ENCODE measurements at regions not wholly inside any gene's neighbourhood (a gene's known extent, or its start where the extent isn't known, plus 50 kb on each side); places are given as distances from the start of the nearest gene placed in this dataset.

DNA sequence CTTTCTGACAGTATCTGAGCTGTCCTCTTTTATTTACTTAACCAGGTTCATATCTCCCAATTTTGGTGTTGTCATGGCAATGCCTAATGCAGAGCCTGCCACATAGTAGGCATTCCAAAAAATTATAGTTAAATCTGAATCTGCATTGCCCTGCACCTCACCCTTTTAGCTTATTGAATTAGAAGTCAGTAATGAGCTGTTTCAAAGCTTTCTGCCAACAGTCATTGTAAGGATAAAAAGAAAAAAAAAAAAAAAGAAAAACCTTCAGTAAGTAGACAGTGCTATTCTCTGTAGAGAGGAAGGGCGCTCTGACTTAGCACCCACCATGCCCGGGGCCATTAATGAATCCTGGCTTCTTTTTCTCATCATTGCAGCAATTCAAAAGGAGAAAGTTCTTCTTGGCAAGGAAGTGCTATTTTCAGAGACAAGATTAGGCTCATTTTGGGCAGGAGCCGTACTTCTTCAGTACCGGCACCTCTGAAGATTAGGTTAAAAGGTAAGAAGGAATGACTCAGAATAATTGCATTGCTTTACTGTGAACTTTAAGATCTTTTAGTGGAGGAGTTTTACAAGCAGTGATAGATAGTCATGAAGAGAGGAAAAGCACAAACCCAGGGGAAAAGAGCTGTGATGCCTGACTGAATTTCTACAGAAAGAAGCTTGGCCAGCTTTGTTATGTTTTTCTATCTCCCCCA lies 2041.2 kb upstream of the PIK3C3 start:
- no peak overlapping the region for H3K9ac ChIP-seq (ENCODE audit: low read length)
- H3K36me3 ChIP-seq (ENCODE audit: control insufficient read depth in 1 of 2, insufficient read depth in 2 of 2, low read depth in 1 of 2, low read length in 2 of 2) = no peaks in the 10 kb centered on the region
- H3K18ac ChIP-seq (ENCODE audit: low read depth in 1 of 2, low read length in 2 of 2) = no peak overlapping the region
- no peak overlapping the region for H2AFZ ChIP-seq (ENCODE audit: low read depth, low read length)
- WGBS = 93% methylated on average over 4 of the region's 4 CpGs
- H3K79me1 ChIP-seq (replicated peaks; ENCODE audit: low read length, poor library complexity, severe bottlenecking) = no peaks in the 10 kb centered on the region
- no peak overlapping the region for H3K27ac ChIP-seq (ENCODE audit: low read length, poor library complexity, severe bottlenecking)
- DNase-seq = no peak
- H3K4ac ChIP-seq (ENCODE audit: low read depth in 1 of 2, low read length in 2 of 2) = no peak overlapping the region
- H2BK120ac ChIP-seq (ENCODE audit: low read depth, low read length) = no peak overlapping the region
- no peak overlapping the region for H3K14ac ChIP-seq (ENCODE audit: low read length in 2 of 2)
- H2BK5ac ChIP-seq (ENCODE audit: low read depth, low read length, poor library complexity, severe bottlenecking) = no peak overlapping the region
- no peak overlapping the region for H3K23ac ChIP-seq (ENCODE audit: low read length in 2 of 2)
- no peak overlapping the region for H2BK15ac ChIP-seq (ENCODE audit: low read depth, poor library complexity, severe bottlenecking)
- no peak overlapping the region for H2AK5ac ChIP-seq (ENCODE audit: low read length, severe bottlenecking)
- no peaks in the 10 kb centered on the region for H3K4me1 ChIP-seq (ENCODE audit: control insufficient read depth, insufficient read depth, low read depth, low read length)
- H4K8ac ChIP-seq (ENCODE audit: low read length) = no peak overlapping the region
- no peak overlapping the region for H2BK12ac ChIP-seq (ENCODE audit: low read length in 2 of 2)
- no peaks in the 10 kb centered on the region for H3K27me3 ChIP-seq (ENCODE audit: control insufficient read depth in 1 of 2, insufficient read depth in 1 of 2, low read length in 2 of 2)
- peaks cover 4% of the 10 kb centered on the region for H3K9me3 ChIP-seq (ENCODE audit: control insufficient read depth, low read length)
- no peak overlapping the region for H3K4me2 ChIP-seq (ENCODE audit: low read length, poor library complexity, severe bottlenecking)
- no peak overlapping the region for H3K4me3 ChIP-seq (ENCODE audit: insufficient read depth in 1 of 2, low read depth in 1 of 2, low read length in 2 of 2)
- H4K91ac ChIP-seq (ENCODE audit: low read length) = no peak overlapping the region

DNA sequence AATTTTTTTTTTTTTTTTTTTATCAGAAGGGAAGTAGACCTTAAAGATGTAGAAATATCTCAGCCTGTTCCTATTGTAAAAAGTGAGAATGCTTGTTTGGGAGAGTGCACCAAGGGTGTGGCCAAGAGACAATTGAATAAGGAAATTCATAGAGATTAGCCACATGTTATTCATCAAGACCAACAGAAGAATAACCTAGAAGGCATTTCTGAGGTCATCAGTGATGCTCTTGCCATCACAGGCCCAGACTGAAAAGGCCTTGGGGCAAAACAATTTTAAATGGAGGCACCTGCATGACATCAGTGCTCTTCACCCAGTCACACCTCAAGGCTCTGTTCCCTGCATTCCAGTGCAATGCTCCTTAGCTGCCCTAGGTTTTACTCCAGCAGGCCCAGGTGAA lies 2043.3 kb upstream of the PIK3C3 start:
- H3K23ac ChIP-seq (ENCODE audit: low read length in 2 of 2) = no peak overlapping the region
- H4K8ac ChIP-seq (ENCODE audit: low read length) = no peak overlapping the region
- H3K4ac ChIP-seq (ENCODE audit: low read depth in 1 of 2, low read length in 2 of 2) = no peak overlapping the region
- no peak overlapping the region for H2AK5ac ChIP-seq (ENCODE audit: low read length, severe bottlenecking)
- no peaks in the 10 kb centered on the region for H3K4me1 ChIP-seq (ENCODE audit: control insufficient read depth, insufficient read depth, low read depth, low read length)
- H2BK15ac ChIP-seq (ENCODE audit: low read depth, poor library complexity, severe bottlenecking) = no peak overlapping the region
- H3K27me3 ChIP-seq (ENCODE audit: control insufficient read depth in 1 of 2, insufficient read depth in 1 of 2, low read length in 2 of 2) = no peaks in the 10 kb centered on the region
- no peak overlapping the region for H4K91ac ChIP-seq (ENCODE audit: low read length)
- no peak overlapping the region for H3K27ac ChIP-seq (ENCODE audit: low read length, poor library complexity, severe bottlenecking)
- no peak overlapping the region for H3K4me2 ChIP-seq (ENCODE audit: low read length, poor library complexity, severe bottlenecking)
- no peak overlapping the region for H2BK120ac ChIP-seq (ENCODE audit: low read depth, low read length)
- H3K36me3 ChIP-seq (ENCODE audit: control insufficient read depth in 1 of 2, insufficient read depth in 2 of 2, low read depth in 1 of 2, low read length in 2 of 2) = no peaks in the 10 kb centered on the region
- H3K9ac ChIP-seq (ENCODE audit: low read length) = no peak overlapping the region
- no peaks in the 10 kb centered on the region for H3K79me1 ChIP-seq (replicated peaks; ENCODE audit: low read length, poor library complexity, severe bottlenecking)
- no peak overlapping the region for H2BK12ac ChIP-seq (ENCODE audit: low read length in 2 of 2)
- no peak overlapping the region for H2AFZ ChIP-seq (ENCODE audit: low read depth, low read length)
- peaks cover 4% of the 10 kb centered on the region for H3K9me3 ChIP-seq (ENCODE audit: control insufficient read depth, low read length)
- H3K18ac ChIP-seq (ENCODE audit: low read depth in 1 of 2, low read length in 2 of 2) = no peak overlapping the region
- no peak overlapping the region for H3K14ac ChIP-seq (ENCODE audit: low read length in 2 of 2)
- no peak overlapping the region for H3K4me3 ChIP-seq (ENCODE audit: insufficient read depth in 1 of 2, low read depth in 1 of 2, low read length in 2 of 2)
- no peak for DNase-seq
- H2BK5ac ChIP-seq (ENCODE audit: low read depth, low read length, poor library complexity, severe bottlenecking) = no peak overlapping the region

DNA sequence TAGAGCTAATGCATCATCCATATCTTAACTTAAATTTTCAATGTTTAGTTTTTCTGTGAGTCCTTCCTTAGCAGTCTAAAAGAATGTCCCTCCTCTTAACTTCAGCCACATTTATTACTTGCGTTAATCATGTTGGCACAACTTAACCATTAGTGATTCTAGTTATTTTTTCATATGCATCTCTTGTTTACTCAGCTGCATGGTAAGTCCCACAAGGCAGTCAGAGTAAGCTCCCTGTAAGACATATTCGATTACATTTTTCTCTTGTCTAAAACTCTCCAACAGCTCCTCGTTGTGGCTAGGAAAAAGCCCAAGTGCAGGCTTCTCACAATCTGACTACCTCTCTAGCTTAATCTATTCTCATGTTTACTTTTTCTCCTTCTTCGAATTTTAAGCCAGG lies 2045.3 kb upstream of the PIK3C3 start:
- Histone ChIP-seq H2AK5ac (ENCODE audit: low read length, severe bottlenecking) (no peak overlapping the region), H2BK5ac (ENCODE audit: low read depth, low read length, poor library complexity, severe bottlenecking) (no peak overlapping the region), H3K4me1 (ENCODE audit: control insufficient read depth, insufficient read depth, low read depth, low read length) (no peaks in the 10 kb centered on the region), H3K14ac (ENCODE audit: low read length in 2 of 2) (no peak overlapping the region), H3K9me3 (ENCODE audit: control insufficient read depth, low read length) (peaks cover 4% of the 10 kb centered on the region), H2BK120ac (ENCODE audit: low read depth, low read length) (no peak overlapping the region), H2BK12ac (ENCODE audit: low read length in 2 of 2) (no peak overlapping the region), H3K4me2 (ENCODE audit: low read length, poor library complexity, severe bottlenecking) (no peak overlapping the region), H3K4me3 (ENCODE audit: insufficient read depth in 1 of 2, low read depth in 1 of 2, low read length in 2 of 2) (no peak overlapping the region), H3K27ac (ENCODE audit: low read length, poor library complexity, severe bottlenecking) (no peak overlapping the region), H4K91ac (ENCODE audit: low read length) (no peak overlapping the region), H3K27me3 (ENCODE audit: control insufficient read depth in 1 of 2, insufficient read depth in 1 of 2, low read length in 2 of 2) (no peaks in the 10 kb centered on the region), H3K4ac (ENCODE audit: low read depth in 1 of 2, low read length in 2 of 2) (no peak overlapping the region), H4K8ac (ENCODE audit: low read length) (no peak overlapping the region), H3K36me3 (ENCODE audit: control insufficient read depth in 1 of 2, insufficient read depth in 2 of 2, low read depth in 1 of 2, low read length in 2 of 2) (no peaks in the 10 kb centered on the region), H3K23ac (ENCODE audit: low read length in 2 of 2) (no peak overlapping the region), H2AFZ (ENCODE audit: low read depth, low read length) (no peak overlapping the region), H3K9ac (ENCODE audit: low read length) (no peak overlapping the region), H3K18ac (ENCODE audit: low read depth in 1 of 2, low read length in 2 of 2) (no peak overlapping the region), H3K79me1 (replicated peaks; ENCODE audit: low read length, poor library complexity, severe bottlenecking) (no peaks in the 10 kb centered on the region), H2BK15ac (ENCODE audit: low read depth, poor library complexity, severe bottlenecking) (no peak overlapping the region)
- no peak for DNase-seq
- 77% methylated on average over 4 of the region's 4 CpGs for WGBS

DNA sequence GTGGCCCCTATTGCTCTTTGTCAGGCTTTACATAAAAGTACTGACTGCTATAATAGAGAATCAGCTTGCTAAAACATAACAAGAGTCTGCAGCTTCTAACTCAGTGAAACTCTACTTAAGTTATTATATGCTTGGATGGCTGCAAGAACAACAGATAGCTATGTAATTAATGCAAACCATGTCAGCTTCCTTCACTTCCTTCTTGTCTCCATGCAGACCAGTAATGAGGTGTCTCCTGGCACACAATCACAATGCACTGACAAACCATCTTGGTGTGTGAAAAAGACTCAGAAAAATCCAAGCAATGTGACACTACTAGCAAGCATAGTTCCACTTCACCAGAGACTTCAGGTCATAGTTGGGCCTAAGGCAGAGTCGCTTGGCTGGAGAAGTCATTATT lies 2068.9 kb upstream of the PIK3C3 start:
- no peak overlapping the region for H3K4ac ChIP-seq (ENCODE audit: low read depth in 1 of 2, low read length in 2 of 2)
- no peak overlapping the region for H3K18ac ChIP-seq (ENCODE audit: low read depth in 1 of 2, low read length in 2 of 2)

More for the DNA sequence above, 2068.9 kb upstream of the PIK3C3 start:
- Histone ChIP-seq H2BK15ac (ENCODE audit: low read depth, poor library complexity, severe bottlenecking) (no peak overlapping the region), H2BK12ac (ENCODE audit: low read length in 2 of 2) (no peak overlapping the region), H3K9ac (ENCODE audit: low read length) (no peak overlapping the region), H2AFZ (ENCODE audit: low read depth, low read length) (no peak overlapping the region), H3K27ac (ENCODE audit: low read length, poor library complexity, severe bottlenecking) (no peak overlapping the region), H2AK5ac (ENCODE audit: low read length, severe bottlenecking) (no peak overlapping the region), H3K23ac (ENCODE audit: low read length in 2 of 2) (no peak overlapping the region), H4K8ac (ENCODE audit: low read length) (no peak overlapping the region), H3K4me2 (ENCODE audit: low read length, poor library complexity, severe bottlenecking) (no peak overlapping the region), H3K79me1 (replicated peaks; ENCODE audit: low read length, poor library complexity, severe bottlenecking) (no peaks in the 10 kb centered on the region), H2BK5ac (ENCODE audit: low read depth, low read length, poor library complexity, severe bottlenecking) (no peak overlapping the region), H3K9me3 (ENCODE audit: control insufficient read depth, low read length) (no peaks in the 10 kb centered on the region), H3K27me3 (ENCODE audit: control insufficient read depth in 1 of 2, insufficient read depth in 1 of 2, low read length in 2 of 2) (no peaks in the 10 kb centered on the region), H4K91ac (ENCODE audit: low read length) (no peak overlapping the region), H3K36me3 (ENCODE audit: control insufficient read depth in 1 of 2, insufficient read depth in 2 of 2, low read depth in 1 of 2, low read length in 2 of 2) (no peaks in the 10 kb centered on the region), H2BK120ac (ENCODE audit: low read depth, low read length) (no peak overlapping the region), H3K4me3 (ENCODE audit: insufficient read depth in 1 of 2, low read depth in 1 of 2, low read length in 2 of 2) (no peak overlapping the region), H3K14ac (ENCODE audit: low read length in 2 of 2) (no peak overlapping the region), H3K4me1 (ENCODE audit: control insufficient read depth, insufficient read depth, low read depth, low read length) (no peaks in the 10 kb centered on the region)
- no peak for DNase-seq
- WGBS = no CpG with 5 or more reads among the region's 1 CpG
